Neural progenitor cell (in vitro differentiated cells): ENCODE measurements at regions not wholly inside any gene's neighbourhood (a gene's known extent, or its start where the extent isn't known, plus 50 kb on each side); places are given as distances from the start of the nearest gene placed in this dataset.

ENCODE experiments used
- CTCF ChIP-seq: fragments of 200-600 bp; sonication (generic); IDR thresholded peaks from 2 replicates; pipeline ENCODE4 v1.5.1; 2017; ENCODE audit warnings: antibody characterized with exemption, mild to moderate bottlenecking
- EZH2 ChIP-seq: fragments of 200-600 bp; sonication (generic); IDR thresholded peaks from 2 replicates; pipeline ENCODE4 v1.6.1; 2017; ENCODE audit warnings: antibody characterized with exemption, mild to moderate bottlenecking, moderate library complexity

DNA sequence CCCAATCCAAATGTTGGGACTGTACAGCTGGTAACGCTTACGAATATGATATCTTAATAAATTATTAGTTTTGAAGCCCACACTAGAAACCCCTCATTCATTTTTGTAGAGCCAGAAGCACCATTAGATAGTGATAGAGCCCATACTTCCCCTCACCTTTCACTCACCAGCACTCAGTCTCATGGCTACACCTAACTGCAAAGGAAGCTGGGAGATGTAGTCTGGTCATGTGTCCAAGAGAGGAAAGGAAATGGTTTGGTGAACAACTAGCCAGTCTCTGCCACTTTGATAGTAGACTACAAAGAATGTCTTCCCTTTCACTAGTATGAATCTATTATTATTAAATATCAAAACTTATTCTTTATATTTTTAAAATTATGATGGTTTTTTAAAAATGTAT is 77.1 kb upstream of the EGFL6 start:
- TF ChIP-seq CTCF (no peak), EZH2 (no peak)
